GM19397 (cell line): ENCODE measurements at regions not wholly inside any gene's neighbourhood (a gene's known extent, or its start where the extent isn't known, plus 50 kb on each side); places are given as distances from the start of the nearest gene placed in this dataset.

ENCODE experiments used
- ATAC-seq: cut with Tn5 transposase; IDR thresholded peaks from one replicate; pipeline ENCODE4 v1.9.1; 2021; ENCODE audit warnings: mild to moderate bottlenecking, moderate library complexity; ENCODE audit not compliant: unreplicated experiment

DNA sequence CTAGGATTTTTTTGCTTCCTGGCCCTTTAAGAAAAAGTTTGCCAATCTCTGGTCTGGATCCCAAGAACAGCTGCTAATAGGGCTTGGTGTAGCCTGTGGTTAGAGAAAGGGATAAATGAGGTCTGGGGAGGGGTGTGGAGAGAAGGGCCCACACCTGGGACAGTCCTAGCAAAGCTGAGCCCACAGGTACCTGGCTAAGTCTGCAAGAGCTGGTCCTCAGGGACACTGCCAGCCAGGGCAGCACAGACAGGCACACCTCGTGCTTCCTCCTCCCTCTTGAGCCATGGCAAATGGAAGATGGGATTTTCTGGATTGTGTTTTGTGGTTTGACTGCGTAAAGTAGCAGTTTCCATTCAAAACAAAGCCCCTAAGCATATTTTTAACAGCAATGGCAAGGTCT is 217.5 kb downstream of the SOX9 start:
- no peak for ATAC-seq

DNA sequence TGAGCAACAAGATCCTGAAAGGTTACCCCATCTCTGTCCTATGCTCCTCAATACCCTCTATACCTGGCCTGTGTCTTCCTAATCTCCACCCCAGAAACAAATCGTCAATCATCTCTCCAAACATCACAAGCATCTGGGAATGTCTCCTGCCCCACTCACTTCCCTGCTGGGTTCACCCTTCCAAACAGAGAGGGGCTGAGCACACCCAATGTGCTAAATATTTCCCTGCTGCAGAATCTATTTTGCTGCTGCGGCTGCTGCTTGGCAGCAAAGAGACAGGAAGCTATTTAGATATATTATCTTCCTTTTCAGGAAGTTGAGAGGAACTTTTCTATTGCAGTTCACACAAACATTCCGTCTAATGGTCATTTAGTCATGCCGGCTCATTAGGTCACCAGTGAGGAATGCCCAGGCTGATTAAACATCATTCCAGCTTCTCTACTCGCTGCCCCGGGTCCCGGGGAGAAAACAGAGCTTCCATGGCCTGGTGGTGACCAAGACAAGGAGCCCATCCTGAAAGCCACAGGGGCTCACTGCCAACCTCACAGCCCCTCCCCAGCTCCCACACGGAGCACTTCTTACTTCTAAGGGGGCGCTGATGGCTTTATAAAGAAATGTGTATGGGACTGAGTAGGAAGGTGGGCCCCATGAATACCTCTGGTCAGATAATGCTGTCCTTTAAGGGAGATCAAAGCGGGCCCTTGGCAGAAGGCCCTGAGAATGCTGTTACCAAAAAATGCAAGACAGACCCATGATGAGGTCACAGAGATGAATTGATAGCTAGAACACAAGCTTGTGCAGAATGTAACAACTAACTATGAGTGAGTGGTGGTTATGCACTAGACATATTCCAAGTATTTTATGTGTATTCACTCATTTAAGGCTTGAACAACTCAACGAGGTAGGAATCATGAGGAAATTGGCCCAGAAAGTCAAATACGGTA is 218.3 kb downstream of the SOX9 start:
- ATAC-seq, result no peak

DNA sequence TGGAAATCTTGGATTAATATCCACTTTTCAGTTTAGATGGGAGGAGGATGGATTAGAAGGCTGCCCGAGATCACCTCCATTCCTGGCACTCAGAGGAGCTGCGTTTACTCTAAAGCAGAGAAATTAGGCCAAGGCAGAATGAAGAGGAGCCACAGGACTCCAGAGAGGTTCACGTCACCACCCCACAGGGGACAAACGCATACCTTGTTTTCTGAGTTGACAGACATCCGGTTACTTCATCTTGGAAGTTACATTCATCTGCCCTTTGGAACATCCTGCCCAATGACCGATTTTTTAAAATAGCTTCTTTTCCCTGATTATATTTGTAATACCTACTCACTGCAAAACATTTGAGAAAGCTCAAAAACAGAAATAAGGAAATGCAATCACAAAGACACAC is 220.0 kb downstream of the SOX9 start:
- no peak for ATAC-seq

DNA sequence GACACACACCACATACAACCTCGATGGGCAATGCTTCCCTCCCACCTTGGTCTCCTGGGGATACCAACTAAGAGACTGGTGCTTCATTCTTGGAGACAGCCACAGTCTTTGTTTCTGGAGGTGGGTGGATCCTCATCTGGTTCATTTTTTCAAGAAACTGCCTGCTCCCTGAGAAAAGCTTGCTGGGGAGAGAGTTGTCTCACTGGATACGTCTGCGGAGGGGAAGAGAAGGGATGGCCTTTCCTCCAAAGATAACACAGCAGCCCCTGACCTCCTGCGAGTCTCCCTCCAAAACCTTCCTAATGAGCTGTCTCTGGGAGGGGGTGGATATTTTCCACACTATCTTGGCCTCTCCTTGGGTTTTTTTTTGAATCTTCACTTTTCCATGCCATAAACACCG is 221.2 kb downstream of the SOX9 start:
- no peak for ATAC-seq

DNA sequence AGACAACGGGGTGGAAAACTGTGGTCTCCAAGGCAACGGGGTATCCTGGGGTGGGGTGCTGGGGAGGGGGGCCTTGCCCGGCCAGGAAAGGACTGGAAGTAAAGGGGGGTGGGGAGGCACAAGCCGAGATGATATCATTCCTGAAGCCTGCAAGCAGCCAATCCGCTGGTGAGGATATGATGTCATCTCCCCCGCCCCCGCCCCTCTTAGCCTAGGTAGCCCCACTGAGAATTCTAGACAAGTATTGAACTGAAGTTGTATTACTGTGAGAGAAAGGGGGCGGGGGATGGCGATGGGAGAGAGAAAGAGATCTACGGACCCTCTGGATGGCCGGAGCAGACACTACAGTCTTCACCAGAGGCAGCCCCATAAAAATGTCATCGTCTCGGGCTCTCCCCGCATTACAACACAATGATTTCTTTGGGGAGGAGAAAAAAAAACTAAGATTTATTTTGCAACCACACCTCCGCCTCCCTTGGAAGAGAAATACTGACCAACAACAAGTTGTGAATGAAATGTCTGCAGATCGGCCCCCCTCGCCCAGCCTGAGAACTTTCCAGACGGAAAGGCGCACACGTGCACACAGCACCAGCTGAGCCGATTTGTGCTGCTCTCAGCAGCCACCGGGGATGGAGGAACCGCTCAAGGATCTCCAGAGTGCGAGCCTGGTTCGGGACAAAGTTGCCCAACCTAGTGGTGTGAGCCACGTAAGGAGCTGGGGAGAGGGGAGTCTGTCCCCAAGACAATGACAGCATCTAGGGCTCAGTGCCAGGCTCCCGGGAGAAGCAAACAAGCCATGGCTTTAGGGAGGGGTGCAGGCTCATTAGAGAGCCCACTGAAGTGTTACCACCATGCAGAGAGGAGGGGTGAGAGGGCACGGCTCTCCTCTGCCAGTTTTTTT is 222.1 kb downstream of the SOX9 start:
- ATAC-seq, result no peak

DNA sequence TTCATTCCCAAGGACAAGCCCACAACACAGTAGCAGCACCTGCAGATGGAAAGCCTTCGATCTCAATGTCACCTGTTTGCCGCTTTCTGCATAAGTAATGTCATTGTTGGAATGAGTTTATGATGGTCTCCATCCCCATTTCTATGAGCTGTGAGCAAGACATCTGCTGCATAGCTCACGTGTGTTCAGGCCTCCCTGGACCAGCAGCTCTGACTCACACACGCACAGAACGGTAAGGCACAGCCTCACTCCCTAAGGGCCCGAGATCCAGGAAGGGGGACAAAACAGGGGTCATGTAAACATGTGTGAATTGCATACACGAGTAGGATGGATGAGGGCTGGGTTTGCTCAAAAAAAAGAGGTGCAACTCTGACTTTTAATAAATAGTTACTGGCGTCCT is 223.1 kb downstream of the SOX9 start:
- no peak for ATAC-seq

DNA sequence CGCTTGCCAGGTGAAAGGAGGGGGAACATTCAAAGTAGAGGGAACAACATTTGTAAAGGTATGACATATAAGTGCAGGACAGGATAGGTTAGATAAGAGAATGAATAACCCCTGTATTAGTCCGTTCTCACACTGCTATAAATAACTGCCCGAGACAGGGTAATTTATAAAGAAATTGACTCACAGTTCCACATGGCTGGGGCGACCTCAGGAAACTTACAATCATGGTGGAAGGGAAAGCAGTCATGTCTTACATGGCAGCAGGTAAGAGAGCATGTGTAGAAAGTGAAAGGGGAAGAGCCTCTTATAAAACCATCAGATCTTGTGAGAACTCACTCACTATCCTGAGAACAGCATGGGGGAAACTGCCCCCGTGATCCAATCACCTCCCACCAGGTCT is 223.8 kb downstream of the SOX9 start:
- ATAC-seq, result no peak

DNA sequence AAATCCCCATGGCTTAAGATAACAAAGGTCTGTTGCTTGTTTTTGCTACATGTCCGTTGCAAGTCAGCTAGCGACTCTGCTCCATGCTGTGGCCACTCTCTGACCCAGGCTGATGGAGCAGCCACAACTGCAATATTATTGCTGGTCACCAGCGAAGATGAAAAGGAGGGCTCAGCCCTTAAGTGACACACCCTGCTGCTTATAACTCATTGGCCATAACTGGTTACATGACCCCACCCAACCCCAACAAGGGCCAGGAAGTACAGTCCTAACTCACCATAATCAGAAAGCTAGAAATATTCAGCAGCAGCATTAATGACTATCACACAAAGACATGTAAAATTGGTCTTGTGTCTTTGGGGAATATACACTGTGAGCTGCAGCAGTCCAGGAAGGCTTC is 224.3 kb downstream of the SOX9 start:
- ATAC-seq, result no peak

DNA sequence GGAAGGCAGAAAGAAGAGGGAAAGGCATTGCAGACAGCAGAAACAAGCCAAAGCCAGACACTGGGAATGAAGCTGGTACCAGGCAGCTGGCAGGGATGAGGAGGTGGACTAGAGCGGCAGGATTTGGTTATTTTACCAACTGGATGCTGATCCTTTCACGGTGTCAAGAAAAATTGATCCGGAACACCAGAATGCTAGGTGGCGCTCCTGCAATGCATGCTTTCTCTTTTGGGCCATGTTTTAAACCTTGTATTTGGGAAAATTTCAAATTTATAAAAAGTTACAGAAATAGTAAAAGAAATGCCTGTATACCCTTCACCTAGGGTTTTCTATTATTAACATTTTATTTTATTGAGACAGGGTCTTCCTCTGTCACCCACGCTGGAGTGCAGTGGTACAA is 224.7 kb downstream of the SOX9 start:
- no peak for ATAC-seq

DNA sequence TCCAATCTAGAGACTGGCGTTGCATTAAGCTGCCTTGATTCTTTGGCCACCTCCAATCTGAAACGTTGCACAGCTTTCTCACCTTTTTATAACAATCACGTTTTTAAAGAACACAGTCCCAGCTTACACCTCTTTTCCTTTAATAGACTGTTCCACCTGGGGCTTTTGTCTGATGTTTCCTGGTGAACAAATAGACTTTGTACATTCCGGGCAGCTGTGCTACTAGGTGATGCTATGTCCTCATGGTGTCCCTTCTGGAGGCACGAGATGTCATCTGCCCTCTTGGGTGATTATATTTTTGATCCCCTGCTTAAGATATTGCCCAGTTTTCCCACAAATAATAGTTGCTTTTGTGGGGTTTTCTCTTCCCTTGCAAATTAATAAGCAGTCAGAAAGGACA is 225.5 kb downstream of the SOX9 start:
- no peak for ATAC-seq

DNA sequence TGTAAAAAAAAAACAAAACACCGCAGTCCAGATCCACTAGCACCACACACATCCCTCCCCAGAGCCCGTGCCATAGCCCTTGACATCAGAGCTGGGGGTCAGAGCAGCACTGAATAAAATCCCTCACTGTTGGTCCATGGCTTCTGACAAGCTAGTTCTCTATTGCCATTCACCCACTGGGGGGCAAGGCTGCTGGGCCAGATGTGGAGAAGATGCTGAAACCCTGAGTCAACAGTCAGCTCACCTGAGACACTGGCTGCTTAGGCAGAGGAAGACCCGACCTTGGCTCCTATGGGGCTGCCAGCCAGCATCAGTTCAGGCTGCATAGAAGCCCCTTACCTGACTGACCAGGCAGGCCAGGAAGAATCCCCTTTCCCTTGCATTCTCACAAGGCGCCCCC is 228.2 kb downstream of the SOX9 start:
- no peak for ATAC-seq

DNA sequence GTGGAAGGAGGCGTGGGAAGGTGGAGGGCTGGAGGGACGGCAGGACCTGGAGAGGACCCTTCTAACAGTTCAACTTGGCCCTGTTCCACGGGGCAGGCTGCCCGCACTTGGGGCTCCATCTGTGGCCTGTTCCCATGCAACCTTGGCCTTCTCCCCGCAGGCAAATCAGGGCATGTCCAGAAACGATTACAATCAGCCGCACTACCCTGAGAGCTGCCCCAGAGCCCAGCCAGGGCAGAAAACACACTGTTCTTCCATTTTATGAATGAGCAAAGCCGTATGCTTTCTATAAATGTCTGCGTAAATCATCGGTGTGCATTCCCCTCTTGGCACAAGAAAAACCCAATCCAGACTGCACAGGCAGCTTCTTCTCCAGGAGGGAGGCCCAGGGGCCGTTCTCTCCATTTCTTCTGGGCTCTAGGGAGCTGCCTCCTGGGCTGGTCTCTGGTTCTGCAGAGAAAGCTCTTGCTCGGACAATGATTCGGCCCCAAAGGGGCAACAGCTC is 228.7 kb downstream of the SOX9 start:
- ATAC-seq, result no peak

DNA sequence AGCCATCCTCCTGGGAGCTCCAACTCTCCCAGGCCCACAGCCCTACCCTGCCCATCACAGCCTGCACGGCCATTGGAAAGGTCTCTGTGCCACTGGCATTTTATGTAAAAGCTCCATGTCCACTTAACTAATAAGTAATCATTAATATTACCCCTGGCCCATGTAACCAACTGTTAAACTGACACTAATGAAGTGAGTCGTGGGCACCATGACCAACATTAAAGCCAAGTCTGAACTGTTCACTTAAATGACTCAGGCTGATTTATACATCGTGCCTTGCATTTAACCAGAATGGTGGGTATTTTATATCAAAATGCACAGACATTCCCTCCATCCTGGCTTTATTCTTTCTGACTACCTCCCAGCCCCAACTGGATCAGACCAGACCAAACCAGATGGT is 229.3 kb downstream of the SOX9 start:
- no peak for ATAC-seq

DNA sequence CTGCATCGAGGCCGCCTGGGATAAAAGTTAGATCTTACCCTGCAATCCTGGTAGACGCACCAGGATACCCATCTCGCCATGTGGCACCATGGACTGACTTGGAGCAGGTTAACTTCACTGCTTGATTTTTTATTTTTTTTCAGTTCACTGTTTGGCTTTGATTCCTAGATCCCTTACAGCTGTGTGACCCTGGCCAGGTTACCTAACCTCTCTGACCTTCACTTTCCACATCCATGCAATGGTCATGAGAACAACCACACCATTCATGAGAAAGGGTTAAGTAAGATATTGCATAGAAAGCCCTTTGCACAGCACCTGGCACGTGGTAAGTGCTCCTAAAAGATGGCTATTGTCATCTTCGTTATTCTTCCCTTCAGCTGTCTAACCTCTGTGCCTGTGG is 230.5 kb downstream of the SOX9 start:
- ATAC-seq, result no peak

DNA sequence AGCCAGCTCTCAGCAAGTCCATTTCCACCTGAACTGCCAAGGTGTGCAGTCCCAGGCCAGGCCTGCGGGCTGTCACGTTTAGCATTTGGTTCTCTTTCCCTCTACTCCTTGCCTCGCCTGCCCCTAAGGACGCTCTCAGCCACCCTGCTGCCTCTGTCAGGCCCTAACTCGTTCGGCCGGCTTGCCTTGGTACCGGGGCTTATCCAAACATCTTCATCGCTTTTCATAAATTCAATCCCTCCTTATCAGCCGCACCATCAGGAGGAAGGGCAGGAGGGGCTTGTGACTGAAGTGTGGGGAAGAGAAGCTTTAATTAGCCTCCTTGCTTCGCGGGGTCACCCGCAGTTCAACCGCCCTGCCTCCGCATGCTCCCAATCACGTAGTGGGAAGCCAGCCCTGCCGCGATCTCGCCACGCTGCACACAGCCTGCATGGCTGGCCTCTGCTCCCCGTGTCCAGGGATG is 231.1 kb downstream of the SOX9 start:
- ATAC-seq, result no peak

DNA sequence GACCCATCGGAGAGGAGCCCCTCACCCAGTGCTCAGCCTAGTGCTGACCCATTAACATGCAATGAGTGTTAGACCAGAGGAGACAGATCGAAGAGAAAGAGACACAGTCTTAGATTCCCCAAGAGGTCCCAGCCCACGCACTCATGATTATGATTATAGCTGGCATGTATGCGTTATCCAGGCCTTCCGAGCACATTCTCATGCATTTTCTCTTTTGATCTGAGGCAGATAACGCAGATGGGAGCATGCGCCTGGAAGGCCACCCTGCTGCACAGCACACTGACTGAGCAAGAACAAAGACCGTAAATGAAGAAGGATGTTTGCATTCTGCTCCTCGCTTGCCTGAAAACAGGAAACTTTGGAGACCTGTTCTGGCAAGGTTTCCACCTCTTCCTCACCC is 232.7 kb downstream of the SOX9 start:
- no peak for ATAC-seq

DNA sequence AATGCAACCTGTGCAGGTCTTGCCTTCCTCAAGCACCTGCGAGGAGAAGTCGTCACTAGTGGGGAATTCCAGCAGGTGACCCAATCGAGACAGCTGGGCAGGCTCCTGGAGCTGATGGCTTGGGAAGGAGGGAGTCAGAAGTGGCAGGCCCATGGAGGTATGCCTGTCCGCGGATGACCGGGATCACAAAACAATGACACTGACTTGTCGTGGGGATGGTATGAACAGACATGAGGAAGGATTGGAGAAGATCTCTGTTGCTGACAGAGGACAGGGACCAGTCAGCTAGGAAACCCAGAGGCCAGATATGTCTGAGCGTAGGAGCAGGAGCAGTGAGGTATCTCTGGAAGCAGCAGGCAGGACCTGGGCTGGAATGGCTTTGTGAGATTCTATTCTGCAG is 233.3 kb downstream of the SOX9 start:
- ATAC-seq, result no peak

DNA sequence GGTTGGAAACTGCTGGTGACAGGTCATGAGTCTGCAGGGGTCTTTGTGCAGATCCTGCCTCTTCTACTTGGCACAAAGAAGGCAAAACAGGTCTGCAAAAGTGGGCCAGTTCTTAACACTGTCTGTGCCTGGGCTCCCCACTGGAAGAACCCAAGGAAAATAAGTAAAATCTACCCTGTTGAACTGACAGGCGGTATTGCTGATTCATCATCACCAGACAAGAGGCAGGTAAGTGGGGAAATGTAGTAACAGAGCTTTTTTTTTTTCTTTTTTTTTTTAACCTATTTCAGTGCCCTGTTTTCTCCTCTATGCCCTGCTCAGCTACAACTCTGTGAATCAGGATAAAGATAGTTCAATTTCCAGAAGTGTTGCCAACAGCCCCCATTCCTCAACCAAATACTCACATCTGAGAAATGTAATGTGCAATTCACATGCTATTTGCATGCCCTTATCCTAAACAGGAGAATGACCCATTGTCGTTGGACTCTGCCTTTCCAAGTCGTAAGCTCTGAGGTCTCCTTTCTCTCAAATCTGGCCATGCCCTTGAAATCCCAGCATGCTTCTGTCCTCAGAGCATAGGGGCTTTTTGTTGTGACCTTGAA is 237.0 kb downstream of the SOX9 start:
- ATAC-seq, result no peak

DNA sequence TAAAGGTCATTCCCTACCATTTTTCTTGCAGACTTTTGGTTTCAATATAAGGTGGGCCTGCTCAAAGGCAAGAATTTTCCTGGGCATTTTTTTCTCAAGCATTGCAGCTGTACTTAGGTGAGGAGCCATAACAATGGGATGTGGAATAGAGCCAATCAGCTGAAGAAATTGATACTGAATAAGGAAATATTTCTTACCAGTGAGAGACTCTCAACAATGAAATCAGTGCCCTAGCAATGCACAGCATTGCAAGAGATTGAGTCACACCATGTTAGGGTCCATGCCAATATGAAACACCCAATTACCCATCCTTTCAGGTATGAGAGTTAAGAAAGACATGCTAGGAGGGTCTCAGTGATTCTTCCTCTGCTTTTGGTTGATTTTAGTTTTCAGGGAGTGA is 237.6 kb downstream of the SOX9 start:
- ATAC-seq, result no peak

DNA sequence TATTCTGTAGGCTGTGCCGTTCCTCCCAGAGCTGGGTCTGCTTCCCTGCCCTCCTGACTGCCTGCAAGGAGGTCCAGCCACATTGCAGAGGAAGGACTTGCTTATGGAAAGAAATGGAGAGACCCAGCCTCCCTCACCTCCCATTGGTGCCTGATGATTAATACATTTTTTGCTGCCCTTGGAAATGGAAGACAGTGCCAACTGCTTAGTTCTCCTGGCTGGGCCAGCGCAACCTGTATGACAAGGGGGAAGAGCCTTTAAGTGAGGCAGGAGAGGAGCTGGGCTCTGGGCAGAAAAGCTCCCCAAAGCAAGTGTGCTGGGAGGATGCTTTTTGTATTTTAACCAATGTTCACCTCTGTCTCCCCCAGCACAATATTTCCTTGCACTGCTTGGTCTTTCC is 238.5 kb downstream of the SOX9 start:
- no peak for ATAC-seq

DNA sequence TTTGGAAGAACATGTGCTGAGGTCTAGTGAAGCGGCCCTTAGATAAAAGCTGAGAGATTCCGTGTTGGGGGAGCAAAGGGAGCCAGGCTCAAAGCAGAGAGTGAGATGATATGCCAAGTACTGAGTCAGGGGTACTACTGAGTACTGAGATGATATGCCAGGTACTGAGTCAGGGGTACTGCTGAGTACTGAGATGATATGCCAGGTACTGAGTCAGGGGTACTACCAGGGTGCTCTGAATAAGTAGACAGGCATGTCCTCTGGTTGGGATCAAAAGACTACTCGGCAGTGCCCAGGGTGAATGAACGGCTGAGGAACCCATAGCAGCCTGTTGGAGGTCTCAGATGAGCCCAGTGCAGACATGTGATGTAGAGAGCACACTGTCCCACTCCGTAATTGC is 239.0 kb downstream of the SOX9 start:
- ATAC-seq, result no peak
